Glutamatergic neuron (in vitro differentiated cells): ENCODE measurements at regions not wholly inside any gene's neighbourhood (a gene's known extent, or its start where the extent isn't known, plus 50 kb on each side); places are given as distances from the start of the nearest gene placed in this dataset.

Experiments
- DNase-seq: peaks from one replicate; pipeline ENCODE4 v3.0.0; 2022
- H3K27ac Mint-ChIP-seq: one replicate; pipeline ENCODE4 v1.8.0; 2020; ENCODE audit warnings: mild to moderate bottlenecking, mixed read lengths, inconsistent platforms; ENCODE audit not compliant: unreplicated experiment
- H3K27me3 Mint-ChIP-seq: one replicate; pipeline ENCODE4 v1.8.0; 2020; ENCODE audit warnings: mild to moderate bottlenecking, moderate library complexity, mixed read lengths, inconsistent platforms; ENCODE audit not compliant: unreplicated experiment
- H3K36me3 Mint-ChIP-seq: one replicate; pipeline ENCODE4 v1.8.0; 2020; ENCODE audit warnings: mild to moderate bottlenecking, mixed read lengths, inconsistent platforms; ENCODE audit not compliant: unreplicated experiment
- H3K4me1 Mint-ChIP-seq: one replicate; pipeline ENCODE4 v1.8.0; 2020; ENCODE audit warnings: mild to moderate bottlenecking, low read depth, mixed read lengths, inconsistent platforms; ENCODE audit not compliant: unreplicated experiment
- H3K4me3 Mint-ChIP-seq: one replicate; pipeline ENCODE4 v1.8.0; 2020; ENCODE audit warnings: mild to moderate bottlenecking, mixed read lengths, inconsistent platforms; ENCODE audit not compliant: unreplicated experiment
- H3K9me3 Mint-ChIP-seq: one replicate; pipeline ENCODE4 v1.8.0; 2020; ENCODE audit warnings: mild to moderate bottlenecking, moderate library complexity, mixed read lengths, inconsistent platforms; ENCODE audit not compliant: unreplicated experiment
- TF ChIP-seq, protein P1 (sequence below): fragments of 200-600 bp; sonication (generic); IDR thresholded peaks from one replicate; pipeline ENCODE4 v1.5.0; 2021; ENCODE audit not compliant: partially characterized antibody, unreplicated experiment

DNA sequence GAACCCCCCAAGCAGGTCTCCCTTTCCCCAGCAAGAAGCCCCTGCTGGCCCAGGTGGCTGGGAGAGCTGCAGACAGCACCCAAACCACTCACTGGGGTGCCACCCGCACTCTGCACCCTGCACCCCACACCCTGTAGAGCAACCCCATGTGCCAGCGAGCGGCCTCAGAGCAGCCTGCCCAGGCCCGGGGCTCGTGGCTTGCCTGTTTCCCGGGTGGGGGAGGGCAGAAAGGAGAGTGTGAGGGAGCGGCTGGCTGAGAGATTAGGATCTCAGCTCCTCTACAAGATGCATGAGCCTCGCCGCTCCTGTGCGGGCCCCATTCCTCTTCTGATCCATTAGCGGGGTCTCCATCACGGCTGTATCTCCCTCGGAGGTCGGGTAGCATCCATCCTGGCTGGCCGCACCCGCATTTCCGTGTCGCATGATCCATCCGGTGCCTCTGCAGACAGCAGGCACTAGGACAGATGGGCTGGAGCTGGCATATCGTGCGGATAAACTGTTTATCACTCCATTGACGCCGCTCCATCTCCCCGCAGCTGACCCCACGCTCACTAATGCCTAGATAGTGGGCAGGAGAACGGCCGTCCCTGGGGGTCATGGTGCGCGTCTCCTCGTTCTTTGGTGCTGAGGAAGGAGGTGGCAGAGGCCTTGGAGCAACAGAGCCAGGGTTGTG, 54.4 kb downstream of the MRPL36 start:
- TF ChIP-seq, protein P1, sequence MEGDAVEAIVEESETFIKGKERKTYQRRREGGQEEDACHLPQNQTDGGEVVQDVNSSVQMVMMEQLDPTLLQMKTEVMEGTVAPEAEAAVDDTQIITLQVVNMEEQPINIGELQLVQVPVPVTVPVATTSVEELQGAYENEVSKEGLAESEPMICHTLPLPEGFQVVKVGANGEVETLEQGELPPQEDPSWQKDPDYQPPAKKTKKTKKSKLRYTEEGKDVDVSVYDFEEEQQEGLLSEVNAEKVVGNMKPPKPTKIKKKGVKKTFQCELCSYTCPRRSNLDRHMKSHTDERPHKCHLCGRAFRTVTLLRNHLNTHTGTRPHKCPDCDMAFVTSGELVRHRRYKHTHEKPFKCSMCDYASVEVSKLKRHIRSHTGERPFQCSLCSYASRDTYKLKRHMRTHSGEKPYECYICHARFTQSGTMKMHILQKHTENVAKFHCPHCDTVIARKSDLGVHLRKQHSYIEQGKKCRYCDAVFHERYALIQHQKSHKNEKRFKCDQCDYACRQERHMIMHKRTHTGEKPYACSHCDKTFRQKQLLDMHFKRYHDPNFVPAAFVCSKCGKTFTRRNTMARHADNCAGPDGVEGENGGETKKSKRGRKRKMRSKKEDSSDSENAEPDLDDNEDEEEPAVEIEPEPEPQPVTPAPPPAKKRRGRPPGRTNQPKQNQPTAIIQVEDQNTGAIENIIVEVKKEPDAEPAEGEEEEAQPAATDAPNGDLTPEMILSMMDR = no peak

DNA sequence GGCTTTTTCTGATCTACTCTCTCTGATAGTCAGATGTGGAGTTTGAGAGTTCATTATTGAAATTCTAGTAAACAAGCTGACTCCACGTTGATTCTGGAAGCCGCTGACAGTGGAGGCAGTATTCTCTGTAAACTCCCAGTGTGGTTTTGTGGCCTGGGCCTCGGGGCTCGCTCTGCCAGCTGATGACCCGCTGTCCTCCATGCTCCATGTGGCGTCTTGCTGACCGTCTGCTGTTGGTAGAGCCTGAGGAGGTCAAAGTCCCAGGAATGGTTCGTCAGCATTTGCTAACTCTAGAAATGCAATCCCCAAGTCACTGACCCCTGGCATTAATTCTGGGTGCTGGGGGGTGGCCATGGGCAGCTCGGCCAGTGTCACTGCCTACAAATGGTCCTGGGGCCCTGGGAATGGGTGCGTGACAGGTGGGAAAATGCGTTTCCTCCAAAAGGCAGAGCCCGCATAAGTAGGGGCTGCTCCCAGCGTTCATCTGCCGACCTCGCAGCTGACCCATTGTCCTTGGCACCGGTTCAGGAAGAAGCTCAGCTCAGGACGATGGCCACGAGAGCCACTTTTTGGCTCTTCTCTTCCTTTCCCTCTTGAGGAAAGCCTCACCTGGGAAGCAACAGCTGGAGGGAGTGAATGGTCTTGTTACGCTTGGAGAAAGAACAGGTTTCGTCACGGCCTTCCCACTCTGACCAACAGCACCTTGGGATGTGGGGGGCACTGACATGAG, 55.1 kb downstream of the MRPL36 start:
- DNase-seq = no peak
- H3K27me3 Mint-ChIP-seq = peaks cover 6% of the 10 kb centered on the region

More for the DNA sequence above, 54.4 kb downstream of the MRPL36 start:
- no peak overlapping the region for H3K4me3 Mint-ChIP-seq
- H3K9me3 Mint-ChIP-seq = peaks cover 5% of the 10 kb centered on the region
- peak overlapping the region; percentile 62 for H3K27ac Mint-ChIP-seq
- no peak for DNase-seq
- H3K36me3 Mint-ChIP-seq = peaks cover 11% of the 10 kb centered on the region
- H3K4me1 Mint-ChIP-seq = no peaks in the 10 kb centered on the region
- peaks cover 6% of the 10 kb centered on the region for H3K27me3 Mint-ChIP-seq

DNA sequence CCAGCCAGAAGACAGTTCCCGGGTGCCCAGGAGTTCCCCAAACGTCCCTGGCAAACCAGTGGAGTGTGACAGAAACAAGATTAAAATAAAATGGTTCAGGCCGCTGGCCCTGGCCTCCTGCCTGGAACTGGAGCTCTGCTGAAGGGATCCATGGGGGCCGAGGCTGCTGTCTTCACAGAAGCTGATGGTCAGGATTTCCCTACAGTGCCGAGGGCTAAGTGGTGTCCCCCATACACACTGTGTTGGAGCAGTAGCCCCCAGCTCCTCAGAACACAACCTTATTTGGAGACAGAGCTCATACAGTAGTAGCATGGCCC, 55.9 kb downstream of the MRPL36 start:
- Mint-ChIP-seq H3K36me3 (peaks cover 11% of the 10 kb centered on the region), H3K27me3 (peaks cover 6% of the 10 kb centered on the region), H3K27ac (no peak overlapping the region), H3K9me3 (peaks cover 6% of the 10 kb centered on the region), H3K4me3 (no peak overlapping the region), H3K4me1 (no peaks in the 10 kb centered on the region)
- TF ChIP-seq, protein P1 = no peak
- DNase-seq = no peak

More for the DNA sequence above, 55.1 kb downstream of the MRPL36 start:
- TF ChIP-seq, protein P1 = no peak
- H3K9me3 Mint-ChIP-seq = peaks cover 5% of the 10 kb centered on the region
- no peak overlapping the region for H3K27ac Mint-ChIP-seq
- peaks cover 11% of the 10 kb centered on the region for H3K36me3 Mint-ChIP-seq
- H3K4me1 Mint-ChIP-seq = no peaks in the 10 kb centered on the region
- no peak overlapping the region for H3K4me3 Mint-ChIP-seq

- H3K36me3 Mint-ChIP-seq = peaks cover 11% of the 10 kb centered on the region
- H3K4me3 Mint-ChIP-seq = no peak overlapping the region
- TF ChIP-seq, protein P1 = no peak
- no peak for DNase-seq
- no peak overlapping the region for H3K27ac Mint-ChIP-seq
- peaks cover 6% of the 10 kb centered on the region for H3K27me3 Mint-ChIP-seq
- peaks cover 8% of the 10 kb centered on the region for H3K9me3 Mint-ChIP-seq
- no peaks in the 10 kb centered on the region for H3K4me1 Mint-ChIP-seq
Observed at GRCh38 chr5:1743061-1743768, 56.4 kb downstream of the MRPL36 start.
